Activated naive CD8-positive, alpha-beta T cell (primary cell): ENCODE measurements at regions not wholly inside any gene's neighbourhood (a gene's known extent, or its start where the extent isn't known, plus 50 kb on each side); places are given as distances from the start of the nearest gene placed in this dataset.

Experiments
- H3K27ac Mint-ChIP-seq: one replicate; pipeline ENCODE4 v1.8.0; 2021; ENCODE audit warnings: mixed read lengths
- H3K27me3 Mint-ChIP-seq: one replicate; pipeline ENCODE4 v1.8.0; 2021; ENCODE audit warnings: mixed read lengths
- H3K36me3 Mint-ChIP-seq: one replicate; pipeline ENCODE4 v1.8.0; 2021; ENCODE audit warnings: mixed read lengths
- H3K4me1 Mint-ChIP-seq: one replicate; pipeline ENCODE4 v1.8.0; 2021; ENCODE audit warnings: low read depth, mixed read lengths
- H3K4me3 Mint-ChIP-seq: one replicate; pipeline ENCODE4 v1.8.0; 2021; ENCODE audit warnings: mild to moderate bottlenecking, mixed read lengths
- H3K9me3 Mint-ChIP-seq: one replicate; pipeline ENCODE4 v1.8.0; 2021; ENCODE audit warnings: low read depth, mixed read lengths

GRCh38 chr11:116192509-116193210, 580.1 kb downstream of the BUD13 start:
- Mint-ChIP-seq H3K36me3 (no peaks in the 10 kb centered on the region), H3K4me1 (peaks cover 5% of the 10 kb centered on the region), H3K9me3 (no peaks in the 10 kb centered on the region), H3K27me3 (peaks cover 23% of the 10 kb centered on the region), H3K4me3 (no peak overlapping the region), H3K27ac (no peak overlapping the region)

- Mint-ChIP-seq H3K27me3 (peaks cover 23% of the 10 kb centered on the region), H3K36me3 (no peaks in the 10 kb centered on the region), H3K4me3 (no peak overlapping the region), H3K9me3 (no peaks in the 10 kb centered on the region), H3K4me1 (peaks cover 5% of the 10 kb centered on the region), H3K27ac (no peak overlapping the region)
Measured at GRCh38 chr11:116190861-116191260, 581.9 kb downstream of the BUD13 start.

DNA sequence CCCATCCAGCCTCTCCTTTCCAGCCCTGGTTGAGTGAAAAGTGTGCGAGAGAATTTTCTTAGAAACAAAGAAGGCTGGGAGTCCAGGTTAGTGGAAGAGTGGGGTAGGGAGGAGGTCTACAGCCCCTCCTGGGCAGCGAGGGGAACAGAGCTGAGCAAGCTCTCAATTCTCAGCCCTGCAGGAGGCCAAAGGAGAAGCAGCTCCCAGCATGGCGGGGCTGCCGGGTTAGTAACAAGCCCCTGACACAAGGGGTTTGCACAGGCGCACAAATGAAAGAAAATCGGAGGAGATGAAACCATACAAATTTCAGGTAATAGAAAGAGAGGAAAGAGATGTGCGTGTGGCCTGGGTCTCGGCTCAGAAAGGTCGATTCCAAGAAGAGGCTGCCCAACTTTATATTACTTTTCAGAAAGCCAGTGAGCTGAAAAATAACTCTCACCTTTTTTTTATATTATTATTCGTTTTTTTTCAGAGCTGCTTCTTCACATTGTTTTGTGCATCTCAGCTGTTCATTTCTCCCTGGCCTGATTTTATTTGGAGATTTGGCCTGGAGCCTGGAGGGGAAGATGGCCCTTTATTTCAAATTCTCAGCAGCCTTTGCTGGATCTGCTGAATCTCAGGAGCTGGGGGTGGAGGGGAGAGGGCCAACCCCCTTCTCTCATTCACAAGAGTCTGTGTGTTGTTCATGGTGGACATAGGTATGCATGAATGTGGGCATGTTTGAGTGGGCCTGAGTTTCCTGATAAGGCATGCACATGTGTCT, 583.2 kb downstream of the BUD13 start:
- Mint-ChIP-seq H3K36me3 (no peaks in the 10 kb centered on the region), H3K9me3 (no peaks in the 10 kb centered on the region), H3K4me3 (no peak overlapping the region), H3K27me3 (peaks cover 26% of the 10 kb centered on the region), H3K27ac (no peak overlapping the region), H3K4me1 (peaks cover 5% of the 10 kb centered on the region)

- H3K4me1 Mint-ChIP-seq, result peaks cover 1% of the 10 kb centered on the region
- no peak overlapping the region for H3K4me3 Mint-ChIP-seq
- peaks cover 20% of the 10 kb centered on the region for H3K27me3 Mint-ChIP-seq
- H3K36me3 Mint-ChIP-seq, result no peaks in the 10 kb centered on the region
- no peak overlapping the region for H3K27ac Mint-ChIP-seq
- H3K9me3 Mint-ChIP-seq, result no peaks in the 10 kb centered on the region
Measured at GRCh38 chr11:116188350-116188749, 584.4 kb downstream of the BUD13 start.

GRCh38 chr11:116187026-116187425, 585.8 kb downstream of the BUD13 start:
- Mint-ChIP-seq H3K9me3 (no peaks in the 10 kb centered on the region), H3K27ac (no peak overlapping the region), H3K4me3 (no peak overlapping the region), H3K4me1 (no peaks in the 10 kb centered on the region), H3K27me3 (peaks cover 16% of the 10 kb centered on the region), H3K36me3 (no peaks in the 10 kb centered on the region)

DNA sequence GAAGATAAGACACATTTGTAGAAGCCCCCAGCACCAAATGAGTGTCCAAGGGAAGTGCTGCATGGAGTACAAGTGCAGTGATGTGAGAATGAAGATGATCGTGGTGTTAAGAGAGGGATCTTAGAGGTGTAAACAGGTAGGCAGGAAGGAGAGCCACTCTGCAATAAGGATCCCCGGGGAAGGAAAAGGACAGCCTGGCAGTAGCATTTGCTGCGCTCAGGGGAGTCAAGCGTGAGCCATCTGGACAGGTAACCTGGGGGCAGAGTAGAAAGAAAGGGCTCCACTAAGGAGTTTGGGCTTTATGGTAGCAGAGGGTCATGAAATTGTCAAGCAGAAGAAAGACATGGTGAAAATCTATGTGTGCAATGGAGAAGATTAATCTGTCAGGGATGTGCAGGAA, 587.2 kb downstream of the BUD13 start:
- Mint-ChIP-seq H3K27ac (no peak overlapping the region), H3K4me3 (no peak overlapping the region), H3K27me3 (peaks cover 11% of the 10 kb centered on the region), H3K4me1 (no peaks in the 10 kb centered on the region), H3K9me3 (no peaks in the 10 kb centered on the region), H3K36me3 (no peaks in the 10 kb centered on the region)

- Mint-ChIP-seq H3K4me1 (no peaks in the 10 kb centered on the region), H3K27ac (no peak overlapping the region), H3K36me3 (no peaks in the 10 kb centered on the region), H3K27me3 (peaks cover 7% of the 10 kb centered on the region), H3K9me3 (no peaks in the 10 kb centered on the region), H3K4me3 (no peak overlapping the region)
Measured at GRCh38 chr11:116184763-116185162, 588.0 kb downstream of the BUD13 start.

GRCh38 chr11:116182356-116182966, 590.3 kb downstream of the BUD13 start:
- Mint-ChIP-seq H3K27ac (no peak overlapping the region), H3K4me1 (no peaks in the 10 kb centered on the region), H3K27me3 (peaks cover 4% of the 10 kb centered on the region), H3K4me3 (no peak overlapping the region), H3K36me3 (no peaks in the 10 kb centered on the region), H3K9me3 (no peaks in the 10 kb centered on the region)

DNA sequence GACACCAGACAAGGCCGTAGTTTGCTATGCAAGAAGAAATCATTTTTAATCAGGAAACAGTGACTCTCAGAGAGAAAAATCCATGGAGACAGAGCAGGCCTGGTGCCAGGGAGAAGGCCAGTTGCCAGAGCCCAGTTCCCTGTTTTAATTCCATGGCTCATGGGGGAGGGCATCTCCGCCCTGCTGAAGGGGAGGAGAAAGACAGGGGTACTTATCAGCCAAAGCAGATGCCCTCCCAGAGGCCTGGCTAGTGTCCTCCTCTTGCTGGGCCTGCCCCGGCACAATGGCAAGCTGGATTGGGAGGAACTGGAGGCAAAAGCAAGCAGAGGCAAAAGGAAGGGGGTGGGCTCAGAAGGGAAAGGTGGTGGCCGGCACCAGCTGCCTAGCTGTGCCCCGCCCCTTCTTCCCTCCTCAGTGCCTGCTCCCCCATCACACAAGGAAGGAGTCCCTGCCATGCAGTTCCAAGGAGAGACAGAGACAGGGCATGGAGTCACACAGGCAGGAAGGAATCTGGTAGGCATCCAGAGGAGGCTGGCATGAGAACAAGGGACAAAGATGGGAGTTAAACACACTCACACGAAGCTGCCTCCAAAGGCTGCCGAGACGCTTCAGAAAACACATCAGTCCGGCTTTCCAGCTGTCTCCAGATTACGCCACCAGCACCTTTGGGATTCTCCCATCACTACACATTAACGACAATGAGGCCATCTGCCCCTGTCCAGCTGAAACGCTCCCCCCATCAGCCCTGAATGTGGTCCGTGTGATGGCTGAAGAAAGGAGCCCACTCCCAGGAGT, 591.8 kb downstream of the BUD13 start:
- Mint-ChIP-seq H3K36me3 (no peaks in the 10 kb centered on the region), H3K9me3 (no peaks in the 10 kb centered on the region), H3K27me3 (peaks cover 5% of the 10 kb centered on the region), H3K4me3 (no peak overlapping the region), H3K27ac (no peak overlapping the region), H3K4me1 (no peaks in the 10 kb centered on the region)

- H3K4me3 Mint-ChIP-seq, result no peak overlapping the region
- H3K9me3 Mint-ChIP-seq, result no peaks in the 10 kb centered on the region
- H3K27ac Mint-ChIP-seq, result no peak overlapping the region
- no peaks in the 10 kb centered on the region for H3K4me1 Mint-ChIP-seq
- H3K27me3 Mint-ChIP-seq, result peaks cover 4% of the 10 kb centered on the region
- no peaks in the 10 kb centered on the region for H3K36me3 Mint-ChIP-seq
Measured at GRCh38 chr11:116179401-116179800, 593.4 kb downstream of the BUD13 start.

GRCh38 chr11:116177521-116178210, 595.1 kb downstream of the BUD13 start:
- Mint-ChIP-seq H3K9me3 (no peaks in the 10 kb centered on the region), H3K27ac (no peak overlapping the region), H3K4me1 (no peaks in the 10 kb centered on the region), H3K27me3 (peaks cover 4% of the 10 kb centered on the region), H3K36me3 (no peaks in the 10 kb centered on the region), H3K4me3 (no peak overlapping the region)

DNA sequence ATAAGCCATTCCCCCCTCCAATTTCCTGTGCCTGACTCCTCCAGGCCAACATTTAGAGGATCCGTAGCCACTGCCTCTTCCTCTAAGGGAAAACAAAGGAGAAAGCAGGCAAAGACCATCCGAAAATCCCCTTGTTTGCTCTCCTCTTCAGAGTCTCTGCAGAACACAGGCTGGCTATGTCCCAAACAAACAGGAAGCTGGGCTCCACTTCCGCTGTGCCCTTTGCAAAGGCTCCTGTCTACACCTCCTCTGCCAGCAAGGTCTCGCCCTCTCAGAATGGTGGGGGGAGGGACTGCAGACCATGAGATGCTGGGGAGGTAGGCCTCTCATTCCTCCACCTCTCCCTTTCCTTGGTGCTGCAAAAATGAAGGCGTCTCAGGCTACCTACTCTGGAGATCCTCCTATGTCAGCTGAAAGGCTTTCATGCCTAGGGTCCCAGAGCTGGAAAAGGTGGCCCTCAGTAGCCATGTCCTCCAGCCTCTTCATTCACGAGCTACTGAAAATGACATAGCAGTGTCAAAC, 596.2 kb downstream of the BUD13 start:
- Mint-ChIP-seq H3K4me1 (no peaks in the 10 kb centered on the region), H3K4me3 (no peak overlapping the region), H3K9me3 (no peaks in the 10 kb centered on the region), H3K27ac (no peak overlapping the region), H3K36me3 (no peaks in the 10 kb centered on the region), H3K27me3 (peaks cover 4% of the 10 kb centered on the region)

DNA sequence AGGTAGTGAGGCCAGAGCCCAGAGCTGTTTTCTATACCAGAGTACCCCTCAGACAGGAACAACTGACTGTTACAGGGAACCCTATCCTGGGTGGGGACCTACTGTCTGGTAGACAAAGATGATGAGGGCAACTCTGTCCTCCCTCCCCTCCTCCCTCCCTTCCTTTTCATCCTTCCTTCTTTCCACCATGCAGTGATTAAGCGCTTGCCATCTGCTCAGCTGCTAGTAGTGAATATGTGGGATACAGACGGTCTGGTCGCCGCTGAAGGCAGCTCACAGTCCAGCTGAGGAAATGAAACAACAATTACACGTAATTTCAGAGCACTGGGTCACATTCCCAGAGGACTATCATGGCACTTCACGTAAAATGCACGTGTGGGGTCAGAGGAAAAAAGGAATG, 597.1 kb downstream of the BUD13 start:
- no peaks in the 10 kb centered on the region for H3K4me1 Mint-ChIP-seq
- peaks cover 4% of the 10 kb centered on the region for H3K27me3 Mint-ChIP-seq
- H3K27ac Mint-ChIP-seq, result no peak overlapping the region
- H3K36me3 Mint-ChIP-seq, result no peaks in the 10 kb centered on the region
- no peaks in the 10 kb centered on the region for H3K9me3 Mint-ChIP-seq
- H3K4me3 Mint-ChIP-seq, result no peak overlapping the region
